ENCODE measurements at regions not wholly inside any gene's neighbourhood (a gene's known extent, or its start where the extent isn't known, plus 50 kb on each side); places are given as distances from the start of the nearest gene placed in this dataset.
"Not testable (repeated sequence)": the region's sequence is repeated elsewhere in the genome, so short reads cannot be mapped to it uniquely, and the experiment has no call there.

- H3K4me3 ChIP-seq (ENCODE audit: insufficient read depth, low read depth, low read length); ATAC-seq (ENCODE audit: low read depth); BruUV-seq (replicated peaks); H3K9me3 ChIP-seq (ENCODE audit: control insufficient read depth, insufficient read depth, low read length); H3K4ac ChIP-seq (ENCODE audit: low read depth, low read length); dilution Hi-C loops (cut with HindIII; ENCODE audit: low sequenced_read_pairs, unreplicated experiment); in situ Hi-C loops (cut with MboI; ENCODE audit: low sequenced_read_pairs); H4K20me1 ChIP-seq (ENCODE audit: insufficient read depth, low read length); H3K4me2 ChIP-seq (ENCODE audit: low read depth, low read length); intact Hi-C loops (cut with micrococcal nuclease); DNase-seq; H3K4me1 ChIP-seq (ENCODE audit: control insufficient read depth, insufficient read depth, low read length); H2BK15ac ChIP-seq (ENCODE audit: low read depth, low read length); H3K27me3 ChIP-seq (ENCODE audit: control insufficient read depth, insufficient read depth, low read length); H4K91ac ChIP-seq (ENCODE audit: insufficient read depth, low read depth, low read length); H2AK5ac ChIP-seq (ENCODE audit: low read depth, low read length); H3K79me1 ChIP-seq (ENCODE audit: low read depth in 1 of 2, low read length in 2 of 2); CTCF ChIA-PET; H3K36me3 ChIP-seq (ENCODE audit: control insufficient read depth, insufficient read depth, low read length); H3K18ac ChIP-seq (ENCODE audit: low read depth, low read length); H3K9me1 ChIP-seq (ENCODE audit: insufficient read depth, low read length); H2BK20ac ChIP-seq (ENCODE audit: low read depth, low read length); H3K23ac ChIP-seq (ENCODE audit: low read depth, low read length); H3K27ac ChIP-seq (ENCODE audit: insufficient read depth, low read length); H3K9ac ChIP-seq (ENCODE audit: low read depth, low read length); POLR2A ChIA-PET (ENCODE audit: unreplicated experiment); H4K8ac ChIP-seq (ENCODE audit: low read depth in 2 of 2, low read length in 2 of 2); H3K56ac ChIP-seq (ENCODE audit: extremely low read depth, insufficient read depth, low read length); H2AFZ ChIP-seq (replicated peaks; ENCODE audit: low read length, poor library complexity); H4K5ac ChIP-seq (ENCODE audit: low read depth, low read length); H2AK9ac ChIP-seq (replicated peaks; ENCODE audit: low read depth, low read length, poor library complexity); H2BK5ac ChIP-seq (ENCODE audit: low read depth, low read length, poor library complexity, severe bottlenecking); H2BK120ac ChIP-seq (ENCODE audit: low read depth, low read length); H3K14ac ChIP-seq (replicated peaks; ENCODE audit: low read depth, low read length): not testable (repeated sequence)
- no CpG with 5 or more reads among the region's 7 CpGs for WGBS, 2 experiments (ENCODE audit: extremely low coverage in 2 of 2, insufficient read length in 1 of 2)
These were observed 618.5 kb upstream of the LRRN3 start for GRCh38 chr7:110472419-110472818.
